ENCODE measurements at regions not wholly inside any gene's neighbourhood (a gene's known extent, or its start where the extent isn't known, plus 50 kb on each side); places are given as distances from the start of the nearest gene placed in this dataset.

- no peak for TF ChIP-seq POLR2A (IDR thresholded peaks at IDR 0.05; ENCODE audit: low read depth, low read length)
- DNase-seq (ENCODE audit: insufficient read length, low spot score) (no peak), FAIRE-seq (no peak)
Measured at GRCh38 chr18:72122103-72122502, 422.0 kb downstream of the CBLN2 start.

- DNase-seq (ENCODE audit: insufficient read length, low spot score) = no peak
- no peak for TF ChIP-seq POLR2A (IDR thresholded peaks at IDR 0.05; ENCODE audit: low read depth, low read length)
- FAIRE-seq = no peak
Measured at GRCh38 chr18:72119082-72119481, 425.1 kb downstream of the CBLN2 start.

GRCh38 chr18:72114801-72115594, 429.1 kb downstream of the CBLN2 start:
- no peak for DNase-seq (ENCODE audit: insufficient read length, low spot score)
- TF ChIP-seq POLR2A (IDR thresholded peaks at IDR 0.05; ENCODE audit: low read depth, low read length) = no peak
- no peak for FAIRE-seq

- FAIRE-seq (no peak), DNase-seq (ENCODE audit: insufficient read length, low spot score) (no peak)
- TF ChIP-seq POLR2A (IDR thresholded peaks at IDR 0.05; ENCODE audit: low read depth, low read length) = no peak
Measured at GRCh38 chr18:72107647-72108383, 436.3 kb downstream of the CBLN2 start.

GRCh38 chr18:72104851-72105250, 439.3 kb downstream of the CBLN2 start:
- DNase-seq (ENCODE audit: insufficient read length, low spot score) (no peak), FAIRE-seq (no peak)
- no peak for TF ChIP-seq POLR2A (IDR thresholded peaks at IDR 0.05; ENCODE audit: low read depth, low read length)

GRCh38 chr18:72102412-72102811, 441.7 kb downstream of the CBLN2 start:
- TF ChIP-seq POLR2A (IDR thresholded peaks at IDR 0.05; ENCODE audit: low read depth, low read length) = no peak
- FAIRE-seq = no peak

GRCh38 chr18:72100465-72101004, 443.6 kb downstream of the CBLN2 start:
- no peak for FAIRE-seq
- TF ChIP-seq POLR2A (IDR thresholded peaks at IDR 0.05; ENCODE audit: low read depth, low read length) = no peak
- DNase-seq (ENCODE audit: insufficient read length, low spot score) = no peak

More at GRCh38 chr18:72102412-72102811, 441.7 kb downstream of the CBLN2 start:
- no peak for DNase-seq (ENCODE audit: insufficient read length, low spot score)

GRCh38 chr18:72091369-72091768, 452.8 kb downstream of the CBLN2 start:
- FAIRE-seq (no peak), DNase-seq (ENCODE audit: insufficient read length, low spot score) (no peak)
- no peak for TF ChIP-seq POLR2A (IDR thresholded peaks at IDR 0.05; ENCODE audit: low read depth, low read length)

GRCh38 chr18:72089432-72089831, 454.7 kb downstream of the CBLN2 start:
- DNase-seq (ENCODE audit: insufficient read length, low spot score) (no peak), FAIRE-seq (no peak)
- TF ChIP-seq POLR2A (IDR thresholded peaks at IDR 0.05; ENCODE audit: low read depth, low read length) = no peak

GRCh38 chr18:72086421-72086820, 457.7 kb downstream of the CBLN2 start:
- no peak for FAIRE-seq
- DNase-seq (ENCODE audit: insufficient read length, low spot score) = no peak
- TF ChIP-seq POLR2A (IDR thresholded peaks at IDR 0.05; ENCODE audit: low read depth, low read length) = no peak

- no peak for FAIRE-seq
- no peak for TF ChIP-seq POLR2A (IDR thresholded peaks at IDR 0.05; ENCODE audit: low read depth, low read length)
- DNase-seq (ENCODE audit: insufficient read length, low spot score) = no peak
Measured at GRCh38 chr18:72075040-72075439, 469.1 kb downstream of the CBLN2 start.

GRCh38 chr18:72063001-72063400, 481.1 kb downstream of the CBLN2 start:
- no peak for FAIRE-seq

GRCh38 chr18:72058851-72059250, 485.3 kb downstream of the CBLN2 start:
- TF ChIP-seq POLR2A (IDR thresholded peaks at IDR 0.05; ENCODE audit: low read depth, low read length) = no peak
- FAIRE-seq (no peak), DNase-seq (ENCODE audit: insufficient read length, low spot score) (no peak)

More at GRCh38 chr18:72063001-72063400, 481.1 kb downstream of the CBLN2 start:
- DNase-seq (ENCODE audit: insufficient read length, low spot score) = no peak
- no peak for TF ChIP-seq POLR2A (IDR thresholded peaks at IDR 0.05; ENCODE audit: low read depth, low read length)

- no peak for TF ChIP-seq POLR2A (IDR thresholded peaks at IDR 0.05; ENCODE audit: low read depth, low read length)
- FAIRE-seq (no peak), DNase-seq (ENCODE audit: insufficient read length, low spot score) (no peak)
Measured at GRCh38 chr18:72056171-72056570, 488.0 kb downstream of the CBLN2 start.

All from H54 (cell line).